ENCODE measurements at regions not wholly inside any gene's neighbourhood (a gene's known extent, or its start where the extent isn't known, plus 50 kb on each side); places are given as distances from the start of the nearest gene placed in this dataset.

GRCh38 chr6:6940031-6941025, 167.4 kb upstream of the RREB1 start:
- TF ChIP-seq ELF4 (IDR thresholded peaks at IDR 0.05) (no peak), SP1 (IDR thresholded peaks at IDR 0.05) (no peak), FOXM1 (IDR thresholded peaks at IDR 0.05; ENCODE audit: borderline replicate concordance) (no peak), SUZ12 (IDR thresholded peaks at IDR 0.05) (no peak), BHLHE40 (IDR thresholded peaks at IDR 0.05; ENCODE audit: borderline replicate concordance) (no peak), L3MBTL2 (conservative IDR thresholded peaks at IDR 0.05) (no peak), FOXK2 (IDR thresholded peaks at IDR 0.05) (no peak), ZNF384 (IDR thresholded peaks at IDR 0.05) (no peak), FOXA1 (IDR thresholded peaks at IDR 0.05) (no peak), TARDBP (IDR thresholded peaks at IDR 0.05) (no peak), NFRKB (IDR thresholded peaks at IDR 0.05) (no peak), HDGF (IDR thresholded peaks at IDR 0.05; ENCODE audit: borderline replicate concordance) (no peak)

Data from HEK293T (cell line).